ENCODE measurements at regions not wholly inside any gene's neighbourhood (a gene's known extent, or its start where the extent isn't known, plus 50 kb on each side); places are given as distances from the start of the nearest gene placed in this dataset.

DNA sequence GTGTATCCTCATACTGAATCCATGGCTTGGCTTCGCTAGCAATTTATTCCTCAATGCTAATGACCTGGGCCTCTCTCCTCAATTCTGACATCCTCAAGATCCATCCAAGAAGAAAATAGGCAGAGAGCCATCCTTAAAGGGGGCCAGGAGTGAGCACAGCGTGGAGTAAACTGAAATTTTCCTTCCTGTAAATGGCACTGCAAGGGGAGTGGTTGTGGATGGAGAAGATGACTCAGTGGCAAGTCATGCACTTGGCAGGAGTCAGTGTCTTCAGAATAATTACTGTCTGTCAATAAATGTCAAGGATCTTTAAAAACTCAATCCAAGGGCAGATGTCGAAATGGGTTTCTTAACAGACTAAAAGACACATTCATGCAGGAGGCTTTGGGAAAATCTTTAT lies 88.0 kb upstream of the TMEM132C start:
- Mint-ChIP-seq H3K9me3 (ENCODE audit: low read depth) (peaks cover 5% of the 10 kb centered on the region), H3K27ac (no peak overlapping the region), H3K4me3 (no peak overlapping the region), H3K36me3 (no peaks in the 10 kb centered on the region), H3K4me1 (no peaks in the 10 kb centered on the region), H3K27me3 (no peaks in the 10 kb centered on the region)
- DNase-seq = no peak
- no peak for ATAC-seq
- CTCF ChIA-PET = no interaction called here

DNA sequence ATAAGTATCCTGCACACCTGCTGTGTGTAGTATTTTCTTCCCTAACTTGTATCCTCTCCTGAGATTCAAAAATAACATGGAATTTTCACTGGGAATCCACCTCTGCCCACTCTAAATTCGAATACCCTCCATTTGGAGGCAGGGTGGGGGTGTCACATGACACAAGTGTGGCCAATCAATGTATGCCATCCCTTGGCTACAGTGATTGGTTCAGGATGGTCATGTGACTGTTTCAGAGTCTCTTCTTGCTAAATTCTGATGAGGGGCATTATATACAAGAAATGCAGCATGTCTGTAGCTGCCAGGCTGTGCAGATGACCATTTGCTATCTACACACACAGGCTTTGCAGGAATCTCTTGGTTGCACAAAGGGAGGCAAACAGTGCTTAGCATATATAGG lies 86.8 kb upstream of the TMEM132C start:
- no peaks in the 10 kb centered on the region for H3K4me1 Mint-ChIP-seq
- H3K9me3 Mint-ChIP-seq (ENCODE audit: low read depth) = peaks cover 5% of the 10 kb centered on the region
- no peak for DNase-seq
- no peak overlapping the region for H3K4me3 Mint-ChIP-seq
- H3K36me3 Mint-ChIP-seq = no peaks in the 10 kb centered on the region
- CTCF ChIA-PET = no interaction called here
- no peaks in the 10 kb centered on the region for H3K27me3 Mint-ChIP-seq
- H3K27ac Mint-ChIP-seq = no peak overlapping the region
- no peak for ATAC-seq

DNA sequence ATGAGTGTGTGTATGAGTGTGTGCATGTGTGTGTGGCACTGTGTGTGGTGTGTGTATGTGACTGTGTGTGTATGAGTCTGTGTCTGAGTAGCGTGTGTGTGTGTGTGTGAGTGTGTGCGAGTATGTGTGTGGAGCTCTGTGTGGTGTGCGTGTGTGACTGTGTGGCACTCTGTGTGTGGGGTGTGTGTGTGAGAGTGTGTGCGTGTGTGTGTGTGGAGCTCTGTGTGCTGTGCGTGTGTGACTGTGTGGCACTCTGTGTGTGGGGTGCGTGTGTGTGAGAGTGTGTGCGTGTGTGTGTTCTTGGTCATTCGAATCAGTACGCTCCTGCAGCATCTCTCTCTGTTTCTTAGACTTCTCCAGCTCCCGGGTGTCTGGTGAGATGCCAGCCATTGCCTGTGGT lies 76.9 kb upstream of the TMEM132C start:
- Mint-ChIP-seq H3K27me3 (no peaks in the 10 kb centered on the region), H3K4me1 (no peaks in the 10 kb centered on the region), H3K9me3 (ENCODE audit: low read depth) (peaks cover 11% of the 10 kb centered on the region), H3K4me3 (no peak overlapping the region), H3K27ac (no peak overlapping the region), H3K36me3 (no peaks in the 10 kb centered on the region)
- CTCF ChIA-PET = no interaction called here
- DNase-seq (no peak), ATAC-seq (no peak)

DNA sequence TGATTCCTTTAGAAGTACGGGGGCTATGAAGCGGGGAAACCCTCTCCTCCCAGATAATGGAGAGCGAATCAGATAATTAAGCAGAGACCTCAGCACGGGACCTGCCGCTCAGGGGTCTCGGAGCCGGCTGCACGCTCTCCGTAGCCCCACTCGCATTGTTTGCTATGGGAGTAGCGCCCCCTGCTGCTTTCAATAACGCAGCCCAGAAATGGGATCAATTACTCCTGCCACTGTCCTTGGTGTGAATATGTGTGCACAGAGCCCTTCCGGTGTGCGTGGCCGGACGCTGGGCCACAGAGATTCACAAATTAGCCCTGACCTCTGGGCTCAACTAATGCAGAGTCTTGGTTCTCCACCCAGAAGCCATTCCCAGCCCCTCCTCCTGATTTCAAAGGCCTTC lies 76.4 kb upstream of the TMEM132C start:
- ATAC-seq (no peak), DNase-seq (no peak)
- no peaks in the 10 kb centered on the region for H3K4me1 Mint-ChIP-seq
- no peaks in the 10 kb centered on the region for H3K36me3 Mint-ChIP-seq
- H3K4me3 Mint-ChIP-seq = no peak overlapping the region
- CTCF ChIA-PET = no interaction called here
- H3K9me3 Mint-ChIP-seq (ENCODE audit: low read depth) = peaks cover 11% of the 10 kb centered on the region
- no peaks in the 10 kb centered on the region for H3K27me3 Mint-ChIP-seq
- H3K27ac Mint-ChIP-seq = no peak overlapping the region

DNA sequence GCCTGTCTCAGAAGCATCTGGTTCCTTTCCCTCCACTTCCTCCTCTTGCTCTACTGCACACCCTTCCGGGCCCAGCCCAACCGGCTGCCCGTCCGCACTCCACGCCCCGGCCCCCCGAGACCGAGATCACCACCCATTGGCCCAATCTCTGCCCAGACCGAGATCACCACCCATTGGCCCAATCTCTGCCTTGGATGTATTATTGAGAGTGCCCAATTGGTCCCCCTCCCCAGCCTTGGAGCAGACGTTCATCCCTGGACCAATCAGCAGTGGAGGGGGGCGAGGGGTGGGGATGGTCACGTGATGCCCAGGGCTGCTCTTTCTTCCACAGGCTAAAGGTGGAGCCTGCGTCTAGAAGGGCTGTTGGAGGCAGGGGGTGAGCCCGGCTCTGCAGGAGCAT lies 75.6 kb upstream of the TMEM132C start:
- no peak overlapping the region for H3K4me3 Mint-ChIP-seq
- DNase-seq = no peak
- no peaks in the 10 kb centered on the region for H3K4me1 Mint-ChIP-seq
- H3K36me3 Mint-ChIP-seq = no peaks in the 10 kb centered on the region
- CTCF ChIA-PET = no interaction called here
- H3K27me3 Mint-ChIP-seq = no peaks in the 10 kb centered on the region
- ATAC-seq = no peak
- H3K27ac Mint-ChIP-seq = no peak overlapping the region
- peaks cover 11% of the 10 kb centered on the region for H3K9me3 Mint-ChIP-seq (ENCODE audit: low read depth)

DNA sequence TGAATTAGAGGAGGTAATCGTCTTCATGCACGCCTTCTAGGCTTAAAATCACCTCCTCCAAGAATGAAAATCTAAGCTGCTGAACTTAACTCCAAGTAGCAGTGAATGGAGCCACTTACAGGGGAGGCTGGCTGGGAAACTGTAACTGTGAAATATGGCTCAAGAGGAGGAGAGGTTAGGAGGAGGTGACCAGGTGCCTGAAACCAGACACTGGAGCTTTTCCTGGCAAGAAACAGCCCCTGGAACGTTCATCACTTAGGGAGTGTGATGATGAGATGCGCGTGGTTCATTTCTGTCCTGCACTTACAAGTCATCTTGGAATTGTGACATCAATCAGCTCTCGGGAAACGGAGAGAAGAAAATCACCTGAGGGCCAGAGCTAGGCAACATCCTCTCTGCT lies 62.3 kb upstream of the TMEM132C start:
- Mint-ChIP-seq H3K36me3 (no peaks in the 10 kb centered on the region), H3K4me1 (no peaks in the 10 kb centered on the region), H3K9me3 (ENCODE audit: low read depth) (no peaks in the 10 kb centered on the region), H3K27ac (no peak overlapping the region), H3K27me3 (no peaks in the 10 kb centered on the region), H3K4me3 (no peak overlapping the region)
- no peak for DNase-seq
- CTCF ChIA-PET = no interaction called here
- no peak for ATAC-seq

DNA sequence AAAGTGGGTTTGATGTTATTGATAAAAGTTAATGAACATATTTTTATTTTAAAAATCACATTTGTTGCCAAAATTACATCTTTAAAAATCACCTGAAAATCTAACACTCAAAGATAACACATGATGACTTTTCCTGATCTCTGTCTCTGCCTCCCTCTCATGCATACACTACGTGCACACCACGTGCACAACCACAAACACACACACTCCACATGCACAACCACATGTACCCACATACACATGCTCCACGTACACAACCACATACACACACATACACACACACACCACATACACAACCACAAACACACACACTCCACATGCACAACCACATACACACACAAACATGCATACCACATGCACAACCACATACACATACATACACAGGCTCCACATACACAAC lies 61.8 kb upstream of the TMEM132C start:
- DNase-seq (no peak), ATAC-seq (no peak)
- H3K4me1 Mint-ChIP-seq = no peaks in the 10 kb centered on the region
- H3K9me3 Mint-ChIP-seq (ENCODE audit: low read depth) = no peaks in the 10 kb centered on the region
- H3K27me3 Mint-ChIP-seq = no peaks in the 10 kb centered on the region
- H3K27ac Mint-ChIP-seq = no peak overlapping the region
- CTCF ChIA-PET = no interaction called here
- H3K4me3 Mint-ChIP-seq = no peak overlapping the region
- H3K36me3 Mint-ChIP-seq = no peaks in the 10 kb centered on the region

DNA sequence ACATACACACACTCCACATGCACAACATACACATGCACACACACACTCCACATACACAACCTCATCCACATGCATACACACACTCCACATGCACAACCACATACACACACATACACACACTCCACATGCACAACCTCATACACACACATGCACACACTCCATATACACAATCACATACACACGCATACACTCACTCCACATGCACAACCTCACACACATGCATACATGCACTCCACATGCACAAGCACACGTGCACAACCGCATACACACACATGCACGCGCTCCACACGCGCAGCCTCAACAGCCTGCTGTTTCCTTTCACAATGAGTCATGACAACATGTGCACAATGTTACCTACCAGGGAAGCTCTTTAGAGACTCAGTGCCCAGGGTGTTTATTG lies 61.2 kb upstream of the TMEM132C start:
- DNase-seq = no peak
- Mint-ChIP-seq H3K9me3 (ENCODE audit: low read depth) (no peaks in the 10 kb centered on the region), H3K27ac (no peak overlapping the region), H3K4me1 (no peaks in the 10 kb centered on the region), H3K4me3 (no peak overlapping the region), H3K27me3 (no peaks in the 10 kb centered on the region), H3K36me3 (no peaks in the 10 kb centered on the region)
- ATAC-seq = no peak
- CTCF ChIA-PET = no interaction called here

Data from activated CD8-positive, alpha-beta memory T cell treated with anti-CD3 and anti-CD28 coated beads, Interleukin-2, amount 10 ng/mL, durations not matched to agents 7 days and 5 days (primary cell).